PC-3 (cell line): ENCODE measurements at regions not wholly inside any gene's neighbourhood (a gene's known extent, or its start where the extent isn't known, plus 50 kb on each side); places are given as distances from the start of the nearest gene placed in this dataset.

Source experiments
- CTCF ChIP-seq: fragments of 300-600 bp; sonication (generic); conservative IDR thresholded peaks from 2 replicates; pipeline ENCODE4 v1.5.1; 2017; ENCODE audit warnings: antibody characterized with exemption, low read depth, mild to moderate bottlenecking, low read length
- EZH2 ChIP-seq: fragments of 300-600 bp; sonication (generic); IDR thresholded peaks from one replicate; pipeline ENCODE4 v1.6.1; 2017; ENCODE audit warnings: antibody characterized with exemption, mild to moderate bottlenecking, low read length; ENCODE audit not compliant: unreplicated experiment
- EZH2phosphoT487 ChIP-seq: fragments of 300-600 bp; sonication (generic); IDR thresholded peaks from 2 replicates; pipeline ENCODE4 v1.6.1; 2018; ENCODE audit warnings: mild to moderate bottlenecking, antibody characterized with exemption, low read length, borderline replicate concordance

GRCh38 chrX:10930151-10930550, 181.0 kb upstream of the HCCS start:
- TF ChIP-seq CTCF (no peak), EZH2phosphoT487 (no peak), EZH2 (no peak)
